Muscle of back (tissue), 3 donors: ENCODE measurements at regions not wholly inside any gene's neighbourhood (a gene's known extent, or its start where the extent isn't known, plus 50 kb on each side); places are given as distances from the start of the nearest gene placed in this dataset.
A peak's percentile ranks its signal among the peaks of the same experiment; 100 is the strongest.

Experiments
- DNase-seq, 3 donors: peaks; one replicate each; pipeline versions ENCODE4 v3.0.0 to v3.0.0-alpha.2; 2013

- peak; percentile 33 to 44 (median 38) for DNase-seq
Observed at GRCh38 chr2:128774320-128775216, 455.9 kb upstream of the HS6ST1 start.

- DNase-seq: no peak
Observed at GRCh38 chr2:128775217-128775913, 456.7 kb upstream of the HS6ST1 start.

- DNase-seq: no peak
Observed at GRCh38 chr2:128775914-128776285, 457.2 kb upstream of the HS6ST1 start.

- no peak for DNase-seq
Observed at GRCh38 chr2:128776461-128777195, 458.0 kb upstream of the HS6ST1 start.

GRCh38 chr2:128777196-128778035, 458.7 kb upstream of the HS6ST1 start:
- no peak for DNase-seq

- no peak for DNase-seq
Observed at GRCh38 chr2:128778843-128779242, 460.2 kb upstream of the HS6ST1 start.

GRCh38 chr2:128779301-128780095, 460.8 kb upstream of the HS6ST1 start:
- DNase-seq: no peak

GRCh38 chr2:128780434-128781080, 461.9 kb upstream of the HS6ST1 start:
- DNase-seq: no peak

GRCh38 chr2:128781166-128781565, 462.5 kb upstream of the HS6ST1 start:
- no peak for DNase-seq

- DNase-seq: no peak
Observed at GRCh38 chr2:128781585-128782385, 463.1 kb upstream of the HS6ST1 start.

- no peak for DNase-seq
Observed at GRCh38 chr2:128782411-128783192, 463.9 kb upstream of the HS6ST1 start.

- DNase-seq: no peak
Observed at GRCh38 chr2:128783193-128783671, 464.6 kb upstream of the HS6ST1 start.

GRCh38 chr2:128783896-128784295, 465.2 kb upstream of the HS6ST1 start:
- no peak for DNase-seq

- no peak for DNase-seq
Observed at GRCh38 chr2:128784626-128785306, 466.1 kb upstream of the HS6ST1 start.

GRCh38 chr2:128786316-128786715, 467.6 kb upstream of the HS6ST1 start:
- no peak for DNase-seq

- peak in 1 of 3 donors; percentile 36 for DNase-seq
Observed at GRCh38 chr2:128786741-128787478, 468.2 kb upstream of the HS6ST1 start.

GRCh38 chr2:128787616-128788015, 468.9 kb upstream of the HS6ST1 start:
- no peak for DNase-seq
